SK-N-SH treated with all-trans-retinoic acid at 6 μM for 48 hours (cell line): ENCODE measurements at regions not wholly inside any gene's neighbourhood (a gene's known extent, or its start where the extent isn't known, plus 50 kb on each side); places are given as distances from the start of the nearest gene placed in this dataset.

Source experiments
- ARNTL ChIP-seq: fragments of 450-650 bp; formaldehyde crosslinking; IDR thresholded peaks from 2 replicates; pipeline ENCODE4 v1.5.0; 2020; ENCODE audit warnings: low read depth, mild to moderate bottlenecking, moderate library complexity, borderline replicate concordance
- ESRRG ChIP-seq: fragments of 250-450 bp; sonication (Bioruptor Pico); IDR thresholded peaks from 2 replicates; pipeline ENCODE4 v1.6.1; 2021; ENCODE audit warnings: mild to moderate bottlenecking
- POU6F1 ChIP-seq: fragments of 250-450 bp; sonication (Bioruptor Pico); IDR thresholded peaks from 2 replicates; pipeline ENCODE4 v1.8.0; 2021; ENCODE audit warnings: low read depth, mild to moderate bottlenecking, moderate library complexity, borderline replicate concordance
- PPARA ChIP-seq: fragments of 250-450 bp; sonication (Bioruptor Pico); IDR thresholded peaks from 2 replicates; pipeline ENCODE4 v1.5.0; 2020; ENCODE audit warnings: mild to moderate bottlenecking, borderline replicate concordance
- RARB ChIP-seq: fragments of 250-450 bp; sonication (Bioruptor Pico); IDR thresholded peaks from 2 replicates; pipeline ENCODE4 v1.8.0; 2021; ENCODE audit warnings: mild to moderate bottlenecking, moderate library complexity
- TCF4 ChIP-seq: fragments of 250-450 bp; sonication (Bioruptor Pico); IDR thresholded peaks from 2 replicates; pipeline ENCODE4 v1.8.0; 2021; ENCODE audit warnings: mild to moderate bottlenecking, moderate library complexity, borderline replicate concordance
- TOX ChIP-seq: fragments of 250-450 bp; sonication (Bioruptor Pico); IDR thresholded peaks from 2 replicates; pipeline ENCODE4 v1.8.0; 2021; ENCODE audit warnings: mild to moderate bottlenecking, moderate library complexity, borderline replicate concordance
- ZFP3 ChIP-seq: fragments of 250-450 bp; sonication (Bioruptor Pico); IDR thresholded peaks from 2 replicates; pipeline ENCODE4 v1.5.0; 2020; ENCODE audit warnings: mild to moderate bottlenecking, moderate library complexity
- ZFP30 ChIP-seq: fragments of 450-650 bp; formaldehyde crosslinking; IDR thresholded peaks from 2 replicates; pipeline ENCODE4 v1.5.0; 2022; ENCODE audit warnings: mild to moderate bottlenecking, moderate library complexity
- ZNF70 ChIP-seq: fragments of 450-650 bp; formaldehyde crosslinking; IDR thresholded peaks from 2 replicates; pipeline ENCODE4 v1.5.0; 2020; ENCODE audit warnings: mild to moderate bottlenecking, moderate library complexity
- TF ChIP-seq, protein P1 (sequence below): fragments of 250-450 bp; sonication (Bioruptor Pico); IDR thresholded peaks from 2 replicates; pipeline ENCODE4 v1.5.0; 2020; ENCODE audit warnings: mild to moderate bottlenecking, moderate library complexity
- TF ChIP-seq, protein P2 (sequence below): fragments of 250-450 bp; sonication (Bioruptor Pico); IDR thresholded peaks from 2 replicates; pipeline ENCODE4 v1.8.0; 2020; ENCODE audit warnings: mild to moderate bottlenecking, moderate library complexity, borderline replicate concordance
- TF ChIP-seq, protein P3 (sequence below): fragments of 250-450 bp; sonication (Bioruptor Pico); IDR thresholded peaks from 2 replicates; pipeline ENCODE4 v1.5.1; 2021; ENCODE audit warnings: mild to moderate bottlenecking, moderate library complexity

DNA sequence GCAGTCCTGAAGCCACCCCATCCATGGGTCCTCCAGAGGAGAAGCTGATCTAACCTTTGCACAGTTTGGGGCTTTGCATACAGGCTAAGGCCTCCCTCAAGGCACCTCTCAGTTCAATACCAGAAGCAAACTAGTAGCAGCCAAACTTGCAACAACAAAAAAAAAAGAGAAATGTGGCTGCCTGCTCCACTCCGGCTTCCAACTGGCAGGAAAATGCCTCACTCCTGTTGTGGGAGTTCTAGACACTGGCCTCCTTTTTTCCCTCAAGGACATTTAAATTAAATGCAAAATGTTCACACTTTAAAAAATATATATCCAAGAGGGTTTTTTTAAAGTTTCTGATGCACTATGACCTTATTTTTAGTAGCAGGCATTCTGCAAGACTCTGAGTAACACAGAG lies 216.0 kb upstream of the TPM1 start:
- no peak for TF ChIP-seq POU6F1 (CRISPR knock-in tag)
- TF ChIP-seq, protein P1, sequence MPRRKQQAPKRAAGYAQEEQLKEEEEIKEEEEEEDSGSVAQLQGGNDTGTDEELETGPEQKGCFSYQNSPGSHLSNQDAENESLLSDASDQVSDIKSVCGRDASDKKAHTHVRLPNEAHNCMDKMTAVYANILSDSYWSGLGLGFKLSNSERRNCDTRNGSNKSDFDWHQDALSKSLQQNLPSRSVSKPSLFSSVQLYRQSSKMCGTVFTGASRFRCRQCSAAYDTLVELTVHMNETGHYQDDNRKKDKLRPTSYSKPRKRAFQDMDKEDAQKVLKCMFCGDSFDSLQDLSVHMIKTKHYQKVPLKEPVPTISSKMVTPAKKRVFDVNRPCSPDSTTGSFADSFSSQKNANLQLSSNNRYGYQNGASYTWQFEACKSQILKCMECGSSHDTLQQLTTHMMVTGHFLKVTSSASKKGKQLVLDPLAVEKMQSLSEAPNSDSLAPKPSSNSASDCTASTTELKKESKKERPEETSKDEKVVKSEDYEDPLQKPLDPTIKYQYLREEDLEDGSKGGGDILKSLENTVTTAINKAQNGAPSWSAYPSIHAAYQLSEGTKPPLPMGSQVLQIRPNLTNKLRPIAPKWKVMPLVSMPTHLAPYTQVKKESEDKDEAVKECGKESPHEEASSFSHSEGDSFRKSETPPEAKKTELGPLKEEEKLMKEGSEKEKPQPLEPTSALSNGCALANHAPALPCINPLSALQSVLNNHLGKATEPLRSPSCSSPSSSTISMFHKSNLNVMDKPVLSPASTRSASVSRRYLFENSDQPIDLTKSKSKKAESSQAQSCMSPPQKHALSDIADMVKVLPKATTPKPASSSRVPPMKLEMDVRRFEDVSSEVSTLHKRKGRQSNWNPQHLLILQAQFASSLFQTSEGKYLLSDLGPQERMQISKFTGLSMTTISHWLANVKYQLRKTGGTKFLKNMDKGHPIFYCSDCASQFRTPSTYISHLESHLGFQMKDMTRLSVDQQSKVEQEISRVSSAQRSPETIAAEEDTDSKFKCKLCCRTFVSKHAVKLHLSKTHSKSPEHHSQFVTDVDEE (CRISPR knock-in tag), result no peak
- no peak for TF ChIP-seq ARNTL (CRISPR knock-in tag)
- no peak for TF ChIP-seq ZNF70 (CRISPR knock-in tag)
- no peak for TF ChIP-seq ESRRG
- TF ChIP-seq, protein P2, sequence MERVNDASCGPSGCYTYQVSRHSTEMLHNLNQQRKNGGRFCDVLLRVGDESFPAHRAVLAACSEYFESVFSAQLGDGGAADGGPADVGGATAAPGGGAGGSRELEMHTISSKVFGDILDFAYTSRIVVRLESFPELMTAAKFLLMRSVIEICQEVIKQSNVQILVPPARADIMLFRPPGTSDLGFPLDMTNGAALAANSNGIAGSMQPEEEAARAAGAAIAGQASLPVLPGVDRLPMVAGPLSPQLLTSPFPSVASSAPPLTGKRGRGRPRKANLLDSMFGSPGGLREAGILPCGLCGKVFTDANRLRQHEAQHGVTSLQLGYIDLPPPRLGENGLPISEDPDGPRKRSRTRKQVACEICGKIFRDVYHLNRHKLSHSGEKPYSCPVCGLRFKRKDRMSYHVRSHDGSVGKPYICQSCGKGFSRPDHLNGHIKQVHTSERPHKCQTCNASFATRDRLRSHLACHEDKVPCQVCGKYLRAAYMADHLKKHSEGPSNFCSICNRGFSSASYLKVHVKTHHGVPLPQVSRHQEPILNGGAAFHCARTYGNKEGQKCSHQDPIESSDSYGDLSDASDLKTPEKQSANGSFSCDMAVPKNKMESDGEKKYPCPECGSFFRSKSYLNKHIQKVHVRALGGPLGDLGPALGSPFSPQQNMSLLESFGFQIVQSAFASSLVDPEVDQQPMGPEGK (CRISPR knock-in tag), result no peak
- no peak for TF ChIP-seq RARB (CRISPR knock-in tag)
- no peak for TF ChIP-seq ZFP3 (CRISPR knock-in tag)
- TF ChIP-seq, protein P3, sequence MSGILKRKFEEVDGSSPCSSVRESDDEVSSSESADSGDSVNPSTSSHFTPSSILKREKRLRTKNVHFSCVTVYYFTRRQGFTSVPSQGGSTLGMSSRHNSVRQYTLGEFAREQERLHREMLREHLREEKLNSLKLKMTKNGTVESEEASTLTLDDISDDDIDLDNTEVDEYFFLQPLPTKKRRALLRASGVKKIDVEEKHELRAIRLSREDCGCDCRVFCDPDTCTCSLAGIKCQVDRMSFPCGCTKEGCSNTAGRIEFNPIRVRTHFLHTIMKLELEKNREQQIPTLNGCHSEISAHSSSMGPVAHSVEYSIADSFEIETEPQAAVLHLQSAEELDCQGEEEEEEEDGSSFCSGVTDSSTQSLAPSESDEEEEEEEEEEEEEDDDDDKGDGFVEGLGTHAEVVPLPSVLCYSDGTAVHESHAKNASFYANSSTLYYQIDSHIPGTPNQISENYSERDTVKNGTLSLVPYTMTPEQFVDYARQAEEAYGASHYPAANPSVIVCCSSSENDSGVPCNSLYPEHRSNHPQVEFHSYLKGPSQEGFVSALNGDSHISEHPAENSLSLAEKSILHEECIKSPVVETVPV, result no peak
- no peak for TF ChIP-seq ZFP30 (CRISPR knock-in tag)
- no peak for TF ChIP-seq TCF4 (CRISPR knock-in tag)
- no peak for TF ChIP-seq TOX (CRISPR knock-in tag)
- no peak for TF ChIP-seq PPARA
